DMS79 treated with DMSO at 0.1 percent for 48 hours (cell line): ENCODE measurements at regions not wholly inside any gene's neighbourhood (a gene's known extent, or its start where the extent isn't known, plus 50 kb on each side); places are given as distances from the start of the nearest gene placed in this dataset.

Experiments used
- DNase-seq: peaks from one replicate; lab custom pipeline; 2025; lab: John Stamatoyannopoulos, UW

GRCh38 chr2:181394741-181395437 is 62.3 kb upstream of the ITGA4 start:
- no peak for DNase-seq

DNA sequence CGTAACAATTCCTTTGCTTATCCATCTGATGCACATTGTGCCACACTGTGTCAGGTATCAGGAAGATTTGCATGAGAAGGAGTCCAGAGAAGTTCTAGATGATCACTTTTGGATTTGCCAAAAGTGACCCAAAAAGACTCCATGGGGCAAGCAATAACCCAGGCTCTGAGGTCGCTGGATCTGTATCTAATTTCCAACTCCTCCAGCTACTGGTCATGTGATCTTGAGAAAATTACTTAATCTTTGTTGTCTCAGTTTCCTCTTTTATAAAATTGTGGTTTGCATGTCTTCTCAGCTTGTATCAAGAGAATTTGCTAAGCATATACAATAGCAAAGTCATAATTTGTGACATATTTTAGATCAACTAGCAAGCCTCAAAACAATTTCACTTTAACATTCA is 61.3 kb upstream of the ITGA4 start:
- DNase-seq: no peak

GRCh38 chr2:181396256-181397123 is 60.7 kb upstream of the ITGA4 start:
- no peak for DNase-seq

GRCh38 chr2:181397331-181397730 is 59.9 kb upstream of the ITGA4 start:
- no peak for DNase-seq

GRCh38 chr2:181398000-181398399 is 59.2 kb upstream of the ITGA4 start:
- DNase-seq: no peak

DNA sequence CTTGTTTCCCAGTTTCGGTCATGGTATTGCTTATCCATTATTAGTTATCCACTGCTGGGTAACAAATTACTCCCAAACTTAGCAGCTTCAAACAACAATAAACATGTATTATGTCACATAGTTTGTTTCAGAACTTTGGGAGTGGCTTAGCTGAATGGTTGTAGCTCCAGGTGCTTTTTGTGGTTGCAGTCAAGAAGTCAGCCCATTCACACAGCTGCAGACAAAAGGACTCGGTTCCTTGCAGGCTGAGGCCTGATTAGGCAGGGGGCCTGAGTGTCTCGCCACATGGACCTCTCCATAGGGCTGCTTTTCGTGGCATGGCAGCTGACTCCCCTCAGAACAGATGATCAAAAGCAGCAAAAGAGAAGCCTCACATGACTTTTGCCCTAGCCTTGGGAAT is 58.2 kb upstream of the ITGA4 start:
- no peak for DNase-seq

DNA sequence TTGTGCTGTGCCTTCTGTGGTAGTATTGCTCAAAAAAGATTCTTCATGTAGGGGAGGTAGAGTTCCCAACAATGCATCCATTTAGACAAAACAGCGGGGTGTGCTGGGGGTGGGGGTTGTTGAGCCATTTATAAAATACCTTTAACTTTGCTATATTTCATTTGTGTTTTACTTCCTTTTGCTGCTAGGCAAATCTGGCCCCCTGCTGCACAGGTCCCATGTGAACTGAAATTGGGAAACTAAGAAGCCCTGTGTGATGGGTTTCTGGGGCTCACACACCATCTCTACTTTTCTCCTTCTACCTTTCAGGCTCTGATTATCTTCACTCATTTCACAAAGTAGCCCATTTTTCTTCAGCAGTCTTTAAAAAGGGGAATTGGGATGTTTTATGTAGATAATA is 52.7 kb upstream of the ITGA4 start:
- no peak for DNase-seq

DNA sequence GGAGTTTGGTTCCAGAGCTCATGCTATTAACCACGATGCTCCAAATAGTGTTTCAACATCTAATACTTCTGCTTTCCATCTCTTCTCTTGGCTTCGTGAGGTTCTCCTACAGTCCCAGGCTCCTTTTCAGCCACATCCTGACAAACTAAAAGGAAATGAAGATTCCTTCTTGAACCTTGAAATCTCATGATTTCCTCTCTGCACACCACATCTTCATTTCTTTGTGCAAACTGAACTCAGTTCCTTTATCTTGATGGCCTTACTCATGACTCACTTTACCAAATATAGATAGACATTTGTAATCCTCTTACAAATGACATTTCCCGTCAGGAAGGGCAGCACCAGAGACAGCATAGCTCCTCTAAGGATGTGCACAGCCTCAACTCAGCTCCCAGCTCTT is 50.0 kb upstream of the ITGA4 start:
- DNase-seq: no peak
